GM23338 (cell line): ENCODE measurements at regions not wholly inside any gene's neighbourhood (a gene's known extent, or its start where the extent isn't known, plus 50 kb on each side); places are given as distances from the start of the nearest gene placed in this dataset.
"Not testable (repeated sequence)": the region's sequence is repeated elsewhere in the genome, so short reads cannot be mapped to it uniquely, and the experiment has no call there.

Experiments used
- ATAC-seq: fragments of 200-7000 bp; cut with Tn5 transposase; 3 replicates; pipeline ENCODE4 v1.9.1; 2020
- DNase-seq: peaks from one replicate; pipeline ENCODE4 v3.0.0-alpha.2; 2015; ENCODE audit warnings: low spot score
- H2AFZ ChIP-seq: fragments of 200-600 bp; sonication (generic); 2 replicates; pipeline ENCODE4 v1.8.0; 2016; ENCODE audit warnings: antibody characterized with exemption, mild to moderate bottlenecking, moderate library complexity
- H3F3A ChIP-seq: fragments of 200-600 bp; sonication (generic); replicated peaks from 2 replicates; pipeline ENCODE4 v1.8.0; 2017; ENCODE audit warnings: antibody characterized with exemption, mixed run types, low read depth
- H3K27ac ChIP-seq: fragments of 200-600 bp; sonication (generic); 2 replicates; pipeline ENCODE4 v1.6.1; 2016; ENCODE audit warnings: low read depth
- H3K27me3 ChIP-seq: fragments of 200-600 bp; sonication (generic); 2 replicates; pipeline ENCODE4 v1.8.0; 2016; ENCODE audit warnings: mild to moderate bottlenecking, mixed run types, moderate library complexity; ENCODE audit not compliant: insufficient read depth
- H3K36me3 ChIP-seq: fragments of 200-600 bp; sonication (generic); 2 replicates; pipeline ENCODE4 v1.8.0; 2016; ENCODE audit warnings: mild to moderate bottlenecking; ENCODE audit not compliant: insufficient read depth
- H3K4me1 ChIP-seq: fragments of 200-600 bp; sonication (generic); 2 replicates; pipeline ENCODE4 v1.8.0; 2016; ENCODE audit warnings: mild to moderate bottlenecking, moderate library complexity; ENCODE audit not compliant: insufficient read depth
- H3K4me2 ChIP-seq: fragments of 200-600 bp; sonication (generic); 2 replicates; pipeline ENCODE4 v1.7.1; 2017; ENCODE audit warnings: mixed run types
- H3K4me3 ChIP-seq: fragments of 200-600 bp; sonication (generic); 2 replicates; pipeline ENCODE4 v1.6.1; 2016; ENCODE audit warnings: mixed run types
- H3K79me2 ChIP-seq: fragments of 200-600 bp; sonication (generic); replicated peaks from 2 replicates; pipeline ENCODE4 v1.8.0; 2017; ENCODE audit warnings: mild to moderate bottlenecking; ENCODE audit not compliant: insufficient read depth
- H3K9me2 ChIP-seq: fragments of 200-600 bp; sonication (generic); 2 replicates; pipeline ENCODE4 v1.8.0; 2017; ENCODE audit not compliant: insufficient read depth
- H4K20me1 ChIP-seq: fragments of 200-600 bp; sonication (generic); replicated peaks from 2 replicates; pipeline ENCODE4 v1.8.0; 2017; ENCODE audit warnings: mild to moderate bottlenecking; ENCODE audit not compliant: insufficient read depth
- H3K27ac Mint-ChIP-seq: 2 replicates; pipeline ENCODE4 v1.8.0; 2020; ENCODE audit warnings: inconsistent platforms, mild to moderate bottlenecking, moderate library complexity, mixed read lengths
- H3K27me3 Mint-ChIP-seq: 3 replicates; pipeline ENCODE4 v1.8.0; 2022; ENCODE audit warnings: low read depth, mild to moderate bottlenecking, moderate library complexity, mixed read lengths, inconsistent platforms; ENCODE audit not compliant: insufficient read depth, poor library complexity
- H3K36me3 Mint-ChIP-seq: 3 replicates; pipeline ENCODE4 v1.8.0; 2021; ENCODE audit warnings: low read depth, mild to moderate bottlenecking, inconsistent platforms, moderate library complexity, mixed read lengths
- H3K4me1 Mint-ChIP-seq: 3 replicates; pipeline ENCODE4 v1.8.0; 2020; ENCODE audit warnings: mild to moderate bottlenecking, inconsistent platforms, mixed read lengths
- H3K4me3 Mint-ChIP-seq: 3 replicates; pipeline ENCODE4 v1.8.0; 2021; ENCODE audit warnings: moderate library complexity, mild to moderate bottlenecking, inconsistent platforms, mixed read lengths
- H3K9me3 Mint-ChIP-seq: 3 replicates; pipeline ENCODE4 v1.8.0; 2020; ENCODE audit warnings: moderate library complexity, mild to moderate bottlenecking, inconsistent platforms, mixed read lengths
- REST ChIP-seq: IDR thresholded peaks from one replicate; pipeline ENCODE4 v1.6.1; 2018; ENCODE audit warnings: antibody characterized with exemption; ENCODE audit not compliant: unreplicated experiment
- ZNF114 ChIP-seq: fragments of 250-450 bp; sonication (Bioruptor Pico); IDR thresholded peaks from 2 replicates; pipeline ENCODE4 v1.5.0; 2020; ENCODE audit warnings: mild to moderate bottlenecking, moderate library complexity

- Histone ChIP-seq H3K27ac (no peak overlapping the region), H3K36me3 (0 out of 2 replicates have a peak, but pooled peaks cover 4% of the 10 kb centered on the region), H3K27me3 (no peaks in the 10 kb centered on the region), H3K4me3 (no peak overlapping the region), H2AFZ (no peak overlapping the region), H3K9me2 (peaks cover 6% of the 10 kb centered on the region), H3K4me1 (no peaks in the 10 kb centered on the region), H3K79me2 (no peaks in the 10 kb centered on the region), H4K20me1 (no peaks in the 10 kb centered on the region), H3K4me2 (no peak overlapping the region), H3F3A (no peaks in the 10 kb centered on the region)
- DNase-seq: no peak
- Mint-ChIP-seq H3K27me3 (peaks cover 9% of the 10 kb centered on the region), H3K36me3 (peaks cover 16% of the 10 kb centered on the region; the same call in 2 of the 3 replicates), H3K4me3 (no peak overlapping the region), H3K27ac (no peak overlapping the region), H3K4me1 (no peaks in the 10 kb centered on the region), H3K9me3 (peaks cover 25% of the 10 kb centered on the region)
- no peak for TF ChIP-seq REST
- TF ChIP-seq ZNF114 (CRISPR knock-in tag): no peak
- ATAC-seq: no peak
These were observed 631.0 kb upstream of the NXPH2 start for GRCh38 chr2:139411236-139411635.

- not testable (repeated sequence) for H3K4me3 Mint-ChIP-seq, H3K27ac ChIP-seq, H3K27me3 ChIP-seq, H3K36me3 ChIP-seq, H3K4me3 ChIP-seq, DNase-seq, H4K20me1 ChIP-seq, H2AFZ ChIP-seq, H3K27ac Mint-ChIP-seq, H3F3A ChIP-seq, ATAC-seq, H3K4me1 Mint-ChIP-seq, H3K27me3 Mint-ChIP-seq, H3K79me2 ChIP-seq, H3K9me2 ChIP-seq, H3K4me1 ChIP-seq, H3K4me2 ChIP-seq
- H3K9me3 Mint-ChIP-seq: peaks cover 22% of the 10 kb centered on the region
- peaks cover 16% of the 10 kb centered on the region; the same call in 2 of the 3 replicates for H3K36me3 Mint-ChIP-seq
These were observed 630.6 kb upstream of the NXPH2 start for GRCh38 chr2:139410833-139411174.

GRCh38 chr2:139410147-139410832 is 630.1 kb upstream of the NXPH2 start:
- not testable (repeated sequence) for H3K4me2 ChIP-seq, ATAC-seq, H3K79me2 ChIP-seq, H3K27me3 Mint-ChIP-seq, H3K27ac ChIP-seq, H3K9me2 ChIP-seq, H3K4me3 Mint-ChIP-seq, H3K27me3 ChIP-seq, H4K20me1 ChIP-seq, H3K36me3 ChIP-seq, DNase-seq, H3K27ac Mint-ChIP-seq, H2AFZ ChIP-seq, H3F3A ChIP-seq, H3K4me1 ChIP-seq, H3K4me3 ChIP-seq, H3K4me1 Mint-ChIP-seq
- Mint-ChIP-seq H3K9me3 (peaks cover 20% of the 10 kb centered on the region), H3K36me3 (peaks cover 14% of the 10 kb centered on the region; the same call in 2 of the 3 replicates)
